Hematopoietic multipotent progenitor cell treated with erythropoietin and hydrocortisone succinate and interleukin-3 and kit ligand, for 17 days (in vitro differentiated cells): ENCODE measurements at regions not wholly inside any gene's neighbourhood (a gene's known extent, or its start where the extent isn't known, plus 50 kb on each side); places are given as distances from the start of the nearest gene placed in this dataset.

Experiments
- DNase-seq: peaks from one replicate; pipeline ENCODE4 v3.0.0-alpha.2; 2015; ENCODE audit warnings: low spot score

DNA sequence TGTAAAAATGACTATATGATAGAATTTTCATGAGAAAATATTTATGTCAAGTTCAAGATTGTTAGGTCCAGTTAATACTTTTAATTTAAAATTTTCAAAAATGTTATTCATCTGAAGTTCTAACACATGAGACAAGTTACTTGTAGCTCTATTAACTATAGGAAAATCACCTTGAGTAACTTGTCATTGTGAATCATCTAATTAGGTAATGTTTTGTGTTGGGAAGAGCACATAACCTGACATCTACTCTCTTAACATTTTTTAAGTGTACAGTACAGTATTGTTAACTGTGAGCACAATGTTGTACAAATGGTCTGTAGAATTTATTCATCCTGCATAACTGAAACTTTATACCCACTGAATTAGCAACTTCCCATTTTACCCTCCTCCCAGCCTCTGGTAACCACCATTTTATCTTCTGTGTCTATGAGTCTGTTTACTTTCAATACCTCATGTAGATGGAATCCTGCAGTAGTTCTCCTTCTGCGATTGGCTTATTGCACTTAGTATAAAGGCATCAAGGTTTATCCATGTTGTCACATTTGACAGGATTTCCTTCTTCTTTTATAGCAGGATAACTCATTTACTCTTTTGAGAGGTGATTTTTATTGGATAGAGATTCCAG lies 54.6 kb downstream of the ARL4A start:
- DNase-seq: no peak

DNA sequence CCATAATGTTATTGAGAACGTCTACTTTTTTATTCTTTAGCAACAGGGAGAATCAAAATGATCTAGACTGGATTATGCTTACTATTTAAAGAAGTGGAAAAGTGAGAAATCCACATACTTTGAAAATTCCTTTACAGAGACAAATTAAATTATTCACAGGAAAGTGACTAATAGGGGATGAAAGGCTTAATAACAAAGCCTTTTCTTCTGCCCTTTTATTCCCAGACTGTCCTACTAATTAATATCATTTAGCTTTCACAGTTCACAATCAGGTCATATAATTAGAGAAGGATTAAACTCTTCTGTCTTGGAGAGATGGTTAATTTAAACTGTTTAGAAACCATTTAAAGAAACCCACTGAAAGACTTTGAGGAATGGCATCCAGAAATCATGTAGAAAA lies 58.8 kb downstream of the ARL4A start:
- no peak for DNase-seq

DNA sequence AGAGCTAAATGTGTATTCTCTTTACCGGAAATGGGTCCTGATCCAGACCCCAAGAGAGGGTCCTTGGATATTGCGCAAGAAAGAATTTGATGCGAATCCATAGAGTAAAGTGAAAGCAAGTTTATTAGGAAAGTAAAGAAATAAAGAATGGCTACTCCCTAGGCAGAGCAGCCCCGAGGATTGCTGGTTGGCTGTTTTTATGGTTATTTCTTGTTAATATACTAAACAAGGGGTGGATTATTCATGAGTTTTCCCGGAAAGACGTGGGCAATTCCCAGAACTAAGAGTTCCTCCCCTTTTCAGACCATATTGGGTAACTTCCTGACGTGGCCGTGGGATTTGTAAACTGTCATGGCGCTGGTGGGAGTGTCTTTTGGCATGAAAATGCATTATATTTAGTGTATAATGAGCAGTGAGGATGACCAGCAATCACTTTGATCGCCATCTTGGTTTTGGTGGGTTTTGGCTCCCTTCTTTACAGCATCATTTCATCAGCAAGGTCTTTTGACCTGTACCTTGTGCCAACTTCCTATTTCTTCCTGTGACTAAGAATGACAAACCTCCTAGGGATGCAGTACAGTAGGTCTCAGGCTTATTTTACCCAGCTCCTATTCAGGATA lies 60.4 kb downstream of the ARL4A start:
- DNase-seq: no peak

DNA sequence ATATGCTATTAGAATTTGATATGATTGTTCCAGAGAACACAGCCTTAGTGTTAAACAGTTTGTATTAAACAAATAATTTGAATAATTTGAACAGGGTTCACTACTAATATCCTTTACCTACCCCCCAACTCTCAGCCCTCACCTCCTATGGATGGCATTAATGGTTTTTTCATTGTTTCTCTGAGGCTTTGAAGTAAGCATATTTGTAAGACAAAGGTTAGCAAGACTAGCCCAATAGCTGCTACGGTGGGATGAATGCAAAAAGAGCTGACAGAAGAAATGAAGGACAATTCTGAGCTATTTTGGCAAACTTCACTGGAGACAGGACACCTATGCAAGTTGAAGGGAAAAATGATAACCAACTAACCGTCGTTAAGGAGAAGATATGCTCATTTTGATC lies 61.6 kb downstream of the ARL4A start:
- DNase-seq: no peak

DNA sequence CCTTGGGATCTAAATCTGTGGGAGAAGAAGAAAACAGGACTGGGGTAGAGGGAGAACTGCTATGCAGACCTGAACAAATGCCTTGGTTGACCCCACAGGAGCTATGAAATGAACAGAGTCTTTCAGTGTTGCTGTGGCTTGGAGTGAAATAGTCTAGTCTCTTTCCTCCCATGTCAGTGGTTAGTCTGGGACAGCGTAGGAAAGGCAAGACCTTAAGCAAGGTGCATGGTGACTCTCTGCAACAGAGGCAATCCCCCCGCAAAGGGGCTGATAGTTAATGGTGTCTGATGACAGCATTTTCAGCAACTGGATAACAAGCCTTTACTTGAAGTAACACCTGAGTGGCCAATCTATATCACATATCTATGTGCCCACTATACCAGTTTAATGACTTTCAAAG lies 62.3 kb downstream of the ARL4A start:
- no peak for DNase-seq

DNA sequence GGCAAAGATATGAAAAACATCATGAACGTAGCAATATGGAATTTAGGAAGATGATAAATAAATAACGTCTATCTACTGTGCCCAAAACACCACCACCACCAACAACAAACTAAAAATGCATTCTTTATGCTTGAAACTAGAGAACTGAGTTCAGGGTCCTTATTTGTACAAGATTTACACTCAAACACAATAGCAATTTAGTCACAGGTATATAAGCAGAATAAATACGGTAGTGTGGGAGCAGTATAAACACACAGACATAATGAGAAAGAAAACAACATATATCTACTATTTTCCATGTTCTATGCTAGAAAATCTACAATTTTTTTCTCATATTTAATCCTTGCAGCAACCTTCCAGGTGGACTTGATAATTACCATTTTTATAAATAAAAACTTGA lies 64.3 kb downstream of the ARL4A start:
- DNase-seq: no peak

DNA sequence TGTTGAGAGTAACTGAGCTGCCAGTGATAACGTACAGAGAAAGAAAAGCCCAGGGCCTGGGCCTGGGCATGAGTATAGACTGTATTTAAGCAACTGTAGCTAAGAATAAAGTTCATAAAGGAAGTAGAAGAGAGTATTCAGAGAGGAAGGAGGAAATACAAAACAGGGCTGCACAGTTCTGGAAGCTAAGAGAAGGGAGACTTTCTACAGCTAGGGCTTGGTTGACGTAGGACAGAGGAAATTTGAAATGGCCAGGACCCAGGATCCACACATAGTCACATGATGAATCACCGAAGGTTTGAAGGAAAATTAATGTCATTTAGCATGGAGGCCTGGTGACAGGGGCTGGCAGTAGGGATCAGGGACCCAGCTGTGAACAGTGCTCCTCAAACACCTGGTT lies 66.7 kb downstream of the ARL4A start:
- DNase-seq: no peak

DNA sequence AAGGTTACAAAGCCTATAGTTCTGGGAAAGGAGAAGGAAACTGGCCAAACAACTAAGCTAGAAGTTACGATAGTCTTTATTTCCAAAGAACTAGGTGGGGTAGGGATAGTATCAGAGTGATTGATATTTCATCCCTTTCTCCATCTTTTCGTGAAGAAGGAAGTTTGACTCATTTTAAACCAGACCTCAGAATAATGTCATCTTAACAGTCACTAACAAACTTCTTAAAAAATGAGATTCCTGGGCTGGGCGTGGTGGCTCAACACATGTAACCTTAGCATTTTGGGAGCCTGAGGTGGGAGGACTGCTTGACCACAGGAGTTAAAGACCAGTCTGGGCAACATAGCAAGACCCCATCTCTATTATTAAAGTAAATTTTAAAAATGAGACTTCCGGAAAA lies 69.4 kb downstream of the ARL4A start:
- no peak for DNase-seq

DNA sequence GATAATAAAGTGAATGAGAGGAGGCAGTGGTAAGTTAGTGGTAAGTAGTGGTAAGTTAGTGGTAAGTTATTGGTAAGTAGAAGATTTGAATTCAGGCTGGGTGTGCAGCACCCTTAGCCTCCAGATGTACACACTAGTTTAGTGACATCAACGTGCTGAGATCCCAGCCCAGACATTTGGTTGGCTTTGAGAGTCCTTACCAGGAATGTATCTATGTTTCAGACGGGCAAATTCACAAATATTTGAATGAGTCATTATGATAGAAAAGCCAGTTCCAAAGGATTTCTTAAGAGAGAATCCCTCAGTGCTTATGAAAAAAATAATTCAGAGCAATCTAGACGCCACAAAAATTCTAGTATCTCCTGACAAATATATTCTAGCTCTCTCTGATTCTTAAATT lies 70.0 kb downstream of the ARL4A start:
- no peak for DNase-seq

DNA sequence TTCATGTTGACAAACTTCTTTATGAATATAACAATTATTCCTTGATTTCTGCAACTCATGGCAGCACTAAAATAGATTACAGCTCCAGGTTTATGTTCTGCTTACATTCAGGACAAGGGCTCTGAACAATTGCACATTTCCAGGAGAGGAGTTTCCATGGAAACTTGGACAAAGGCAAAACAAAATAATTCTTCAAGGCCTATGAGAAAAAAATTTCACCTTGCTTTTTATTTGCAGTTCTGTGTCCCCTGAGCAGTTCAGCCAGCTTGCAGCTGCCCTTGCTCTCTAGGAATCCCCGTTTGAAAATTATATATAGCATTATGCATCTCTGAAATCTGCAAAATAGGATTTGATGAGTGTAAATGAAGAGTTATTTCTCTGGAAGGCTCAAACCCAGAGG lies 71.7 kb downstream of the ARL4A start:
- no peak for DNase-seq

DNA sequence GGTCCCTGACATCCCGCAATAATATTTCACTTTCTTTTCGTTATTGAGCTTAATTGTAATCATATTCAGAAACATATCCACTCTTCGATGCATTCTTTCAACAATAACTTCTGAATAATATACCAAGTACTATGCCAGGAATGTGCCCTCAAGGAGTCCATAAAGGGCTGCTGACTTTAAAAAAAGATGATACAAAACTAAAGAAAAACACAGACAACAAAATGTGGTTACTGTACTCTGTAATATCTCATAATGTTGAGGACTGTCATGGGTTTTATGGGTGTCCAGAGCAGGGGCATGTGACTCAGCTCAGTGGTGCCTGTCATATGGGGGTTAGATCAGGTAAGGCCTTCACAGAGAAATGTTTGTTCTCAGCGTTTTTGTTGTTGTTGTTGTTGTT lies 73.7 kb downstream of the ARL4A start:
- no peak for DNase-seq

DNA sequence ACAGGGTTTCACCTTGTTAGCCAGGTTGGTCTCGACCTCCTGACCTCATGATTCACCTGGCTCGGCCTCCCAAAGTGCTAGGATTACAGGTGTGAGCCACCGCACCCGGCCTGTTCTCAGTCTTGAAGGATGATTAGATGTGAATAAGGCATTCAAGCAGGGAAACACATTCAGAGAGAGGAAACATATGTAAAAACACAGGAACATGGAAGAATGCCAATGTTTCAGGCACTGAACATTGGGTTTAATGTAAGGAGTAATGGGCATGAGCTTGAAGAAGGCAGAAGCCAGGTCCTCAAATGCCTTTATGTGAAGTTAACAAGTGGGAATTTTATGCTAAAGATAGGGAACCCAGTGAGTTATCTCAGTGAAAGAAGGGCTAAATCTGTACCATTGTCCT lies 74.3 kb downstream of the ARL4A start:
- DNase-seq: no peak

DNA sequence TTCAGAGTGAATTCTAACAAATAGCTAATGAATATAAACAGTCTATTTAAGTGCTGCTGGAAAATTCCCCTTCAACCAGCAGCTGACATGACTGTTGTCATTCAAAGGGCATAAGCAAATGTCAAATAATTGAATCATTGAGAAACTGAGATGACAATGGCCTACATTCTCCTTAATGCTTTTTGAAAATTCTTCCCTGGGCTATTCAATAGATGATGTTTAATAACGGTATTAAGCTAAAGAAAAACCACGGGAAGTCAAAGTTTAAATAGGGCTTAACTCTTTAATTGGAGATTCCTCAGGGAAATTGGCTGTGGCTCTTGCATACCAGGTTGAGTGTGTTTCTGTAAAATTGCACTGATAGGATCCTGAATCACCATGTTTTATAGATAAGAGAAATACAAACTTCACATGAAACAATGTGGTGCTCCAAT lies 77.0 kb downstream of the ARL4A start:
- no peak for DNase-seq

DNA sequence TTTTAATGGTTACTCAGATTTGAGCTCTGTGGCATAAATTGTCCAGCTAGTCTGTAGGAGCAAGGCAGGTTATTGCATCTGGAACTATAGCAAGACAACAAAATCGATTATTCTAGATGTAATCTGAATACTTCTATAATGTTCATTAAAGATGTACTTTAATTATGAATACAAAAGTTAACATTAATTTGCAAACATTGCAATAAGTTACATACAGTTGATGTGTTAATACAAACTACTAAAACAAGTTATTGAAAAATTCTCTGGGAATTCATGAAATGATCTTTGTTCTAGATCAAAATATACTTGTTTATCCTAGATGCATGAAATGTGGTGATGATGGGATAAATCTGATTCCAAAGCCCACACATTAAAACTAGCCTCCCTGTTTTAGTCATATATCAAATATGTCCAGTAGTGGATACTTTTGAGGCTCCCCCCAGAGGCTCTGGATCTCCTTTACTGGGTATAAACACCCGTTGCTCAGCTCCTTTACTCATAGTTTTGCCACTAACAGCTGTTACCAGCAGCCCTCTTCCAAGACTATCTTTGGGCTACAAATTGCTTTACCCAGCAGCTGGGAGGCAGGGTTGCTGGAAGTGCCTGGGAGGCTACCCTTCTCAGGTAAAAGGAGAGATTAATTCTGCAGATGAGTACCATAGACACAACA lies 78.1 kb downstream of the ARL4A start:
- no peak for DNase-seq

DNA sequence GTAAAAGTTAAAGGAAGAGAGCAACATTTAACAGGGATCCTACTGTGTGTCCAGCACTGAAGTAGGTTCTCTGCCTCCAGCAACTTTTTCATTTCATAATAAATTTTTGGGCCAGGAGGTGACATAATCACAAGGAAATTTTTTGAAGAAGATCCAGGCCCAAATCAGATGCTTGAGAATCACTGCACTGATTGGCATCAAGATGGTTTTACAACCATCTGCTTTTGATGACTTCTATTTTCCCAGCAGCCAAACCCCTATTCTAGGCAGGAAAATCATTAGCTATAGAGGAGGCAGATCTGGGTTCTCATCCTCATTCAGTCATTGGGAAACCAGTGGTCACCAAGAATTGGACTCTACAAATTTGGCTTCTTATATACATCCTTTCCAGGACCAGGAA lies 79.0 kb downstream of the ARL4A start:
- DNase-seq: no peak

DNA sequence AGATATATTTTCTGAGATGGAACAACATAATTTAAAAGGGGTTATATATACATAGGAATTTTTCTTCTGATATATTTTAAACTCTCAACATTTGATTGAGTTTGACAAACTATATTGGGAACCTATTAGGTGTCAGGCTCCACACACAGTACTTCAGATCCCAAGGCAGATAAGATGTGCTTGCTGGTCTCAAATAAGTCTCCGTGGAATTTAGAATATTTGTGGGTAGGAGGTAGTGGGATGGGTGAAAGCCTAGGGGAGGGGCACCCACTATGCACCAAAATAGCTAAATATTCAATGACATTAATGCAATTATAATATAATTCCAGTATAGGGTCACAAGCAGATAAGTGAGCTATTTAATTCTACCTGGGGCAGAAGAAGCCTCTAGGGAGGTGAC lies 81.5 kb downstream of the ARL4A start:
- DNase-seq: no peak

DNA sequence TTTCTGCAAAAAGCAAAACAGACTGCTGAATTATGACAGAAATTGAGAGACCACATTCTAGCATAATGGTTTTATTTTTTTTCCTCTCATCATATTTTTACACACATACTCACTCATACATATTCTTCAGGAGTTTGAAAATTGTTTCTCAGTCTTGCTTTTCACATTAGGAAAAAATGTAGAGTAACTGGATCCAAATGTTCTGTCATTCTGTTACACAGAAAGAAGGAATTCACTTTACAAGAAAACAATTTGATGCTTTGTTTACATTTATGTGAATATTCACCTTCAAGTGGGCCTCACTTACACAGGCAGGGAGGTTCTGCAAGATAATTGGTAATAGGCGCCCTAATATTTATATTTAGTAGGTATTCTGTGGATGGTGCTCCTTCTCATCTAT lies 82.0 kb downstream of the ARL4A start:
- DNase-seq: no peak

DNA sequence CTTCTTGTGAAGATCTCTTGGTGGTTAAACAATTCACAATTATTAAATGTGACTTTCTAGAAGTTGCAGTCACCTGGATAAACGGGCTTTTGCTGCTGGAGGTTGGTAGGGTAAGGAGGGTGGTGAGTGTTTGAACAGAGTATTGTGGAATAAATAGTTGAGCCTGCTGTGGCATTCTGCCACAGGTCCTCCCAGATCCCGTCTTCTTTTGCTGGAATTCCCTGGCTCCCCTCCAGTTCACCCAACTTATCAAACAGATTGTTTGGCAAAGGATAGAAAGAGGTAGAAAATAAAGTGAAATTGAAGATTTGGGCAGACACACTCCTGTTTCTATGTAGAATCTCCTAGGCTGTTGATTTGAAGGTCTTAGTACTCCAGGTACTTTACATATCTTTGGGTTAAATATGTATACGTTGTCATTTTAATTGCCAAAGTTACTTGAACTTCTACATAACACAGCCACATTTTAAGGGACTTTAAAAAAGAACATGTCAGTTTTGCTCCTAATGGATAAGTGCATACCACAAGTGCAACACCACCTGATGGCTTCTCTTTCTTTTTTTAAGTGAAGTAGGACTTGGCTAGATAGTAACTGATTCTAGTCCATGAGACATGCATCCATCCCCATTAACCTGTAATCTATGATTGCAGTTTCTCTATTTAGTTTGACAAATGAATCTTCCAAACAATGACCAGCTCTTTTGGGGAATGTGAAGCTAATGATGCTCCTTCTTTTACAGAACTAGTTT lies 83.0 kb downstream of the ARL4A start:
- no peak for DNase-seq

DNA sequence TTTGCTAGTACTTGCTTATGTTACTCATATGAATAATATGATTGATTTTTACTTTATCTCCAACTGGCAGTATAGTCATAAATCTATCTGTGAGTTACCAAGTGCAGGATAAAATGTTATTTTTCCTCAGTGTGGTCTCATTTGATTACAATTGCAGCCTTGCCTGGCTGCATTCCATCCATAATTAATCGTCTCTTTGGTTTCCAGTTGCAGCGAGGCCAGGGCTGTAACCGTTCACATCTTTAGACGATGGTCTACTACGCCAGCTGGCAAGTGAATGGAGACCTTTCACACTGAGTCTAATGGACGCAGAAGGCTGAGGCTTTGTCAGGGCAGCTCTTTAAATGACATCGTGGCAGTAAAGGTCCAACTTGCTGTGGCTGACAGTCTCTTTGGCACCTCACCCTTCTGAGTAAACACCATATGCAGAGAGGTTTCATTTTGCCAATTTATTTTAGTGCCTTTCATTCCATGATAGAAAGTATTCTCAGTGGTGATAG lies 84.0 kb downstream of the ARL4A start:
- DNase-seq: no peak

DNA sequence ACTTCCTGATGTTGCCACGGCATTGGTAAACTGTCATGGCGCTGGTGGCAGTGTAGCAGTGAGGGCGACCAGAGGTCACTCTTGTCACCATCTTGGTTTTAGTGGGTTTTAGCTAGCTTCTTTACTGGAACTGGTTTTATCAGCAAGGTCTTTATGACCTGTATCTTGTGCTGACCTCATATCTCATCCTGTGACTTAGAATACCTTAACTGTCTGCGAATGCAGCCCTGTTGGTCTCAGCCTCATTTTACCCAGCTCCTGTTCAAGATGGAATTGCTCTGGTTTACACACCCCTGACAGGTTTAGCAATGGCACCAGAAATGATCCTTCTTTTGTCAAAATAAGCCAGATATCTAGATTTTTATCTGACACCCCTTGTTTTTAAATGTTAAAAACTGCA lies 85.3 kb downstream of the ARL4A start:
- DNase-seq: no peak

DNA sequence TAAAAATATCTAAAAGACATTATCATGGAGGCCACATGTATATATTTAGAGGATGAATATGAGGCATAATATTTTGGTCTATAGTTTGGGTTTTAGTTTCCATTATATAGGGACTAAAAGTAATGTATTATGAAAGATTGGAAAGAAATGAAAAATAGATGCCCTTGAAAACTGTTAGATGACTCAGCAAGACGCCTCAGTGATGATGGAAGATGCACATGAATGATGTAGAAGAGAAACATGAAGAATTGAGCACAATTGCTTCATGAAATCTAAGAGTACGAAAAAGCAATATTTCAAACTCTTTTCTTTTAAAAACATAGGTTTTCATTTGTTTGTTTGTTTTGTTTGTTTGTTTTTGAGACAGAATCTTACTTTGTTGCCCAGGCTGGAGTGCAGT lies 89.8 kb downstream of the ARL4A start:
- peak; percentile 49 for DNase-seq

DNA sequence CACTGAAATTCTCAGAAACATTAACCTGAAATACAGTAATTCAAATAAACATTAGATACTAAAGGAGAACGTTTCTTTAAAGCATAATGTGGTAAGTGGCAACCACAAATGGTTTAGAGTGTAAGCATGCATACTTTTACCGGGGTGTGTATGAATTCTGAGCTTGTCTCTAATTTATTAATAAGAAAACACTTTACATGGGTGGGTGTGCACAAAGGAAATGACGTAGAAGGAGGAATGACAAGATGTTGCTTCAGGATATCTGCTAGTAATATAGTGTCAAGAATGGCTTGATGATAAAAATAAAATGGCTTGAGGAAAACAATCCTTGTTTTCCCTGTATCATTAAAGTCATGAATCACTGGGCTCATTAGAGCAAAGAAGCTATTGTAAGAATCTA lies 92.5 kb downstream of the ARL4A start:
- no peak for DNase-seq
